Heart left ventricle (tissue), 13 donors: ENCODE measurements at regions not wholly inside any gene's neighbourhood (a gene's known extent, or its start where the extent isn't known, plus 50 kb on each side); places are given as distances from the start of the nearest gene placed in this dataset.

Experiments
- POLR2A ChIP-seq, 2 donors: fragments of 450-650 bp; IDR thresholded peaks; one replicate each; pipeline ENCODE4 v1.6.1; 2017; ENCODE audit warnings: antibody characterized with exemption in 2 of 2, mild to moderate bottlenecking in 2 of 2, moderate library complexity in 2 of 2
- TF ChIP-seq, protein P1 (sequence below), 12 donors: fragments of 200-600 bp; sonication (generic) in 4 of 12; IDR thresholded peaks; one replicate each; pipeline versions ENCODE4 v1.5.0 to v1.8.0; 2018 to 2022; ENCODE audit warnings: antibody characterized with exemption in 12 of 12, mild to moderate bottlenecking in 5 of 12
- donor health status: ischemic (EF 13 %, LVEDD 7.1; RV severe dilation, severe dysfunction).
- donor health status: DM: no; HTN: yes; CAD: no.
- donor health status: DM: no; HTN: no; CAD: no.
- donor health status: ischemic (EF 25% LVEDD 6.9; RV normal size, moderate dysfunction).
- donor health status: ischemic (EF 25% LVEDD 5.7; RV mildly dilated, moderate dysfunction).
- donor health status: ischemic (EF 35%, LVEDD 5.7; RV mildly dilated, moderate dysfunction).
- donor health status: nonischemic (EF 11% LVEDD 7.7; RV severe dilation, severe dysfunction).
- donor health status: DM: yes; HTN: yes; CAD: no.
- donor health status: PGD.
- donor health status: ischemic (EF 29% LVEDD 5.4; RV normal size, mild dysfunction).
- donor health status: nonischemic (EF 23%, LVEDD 6.1; RV moderate dilation, normal function).

DNA sequence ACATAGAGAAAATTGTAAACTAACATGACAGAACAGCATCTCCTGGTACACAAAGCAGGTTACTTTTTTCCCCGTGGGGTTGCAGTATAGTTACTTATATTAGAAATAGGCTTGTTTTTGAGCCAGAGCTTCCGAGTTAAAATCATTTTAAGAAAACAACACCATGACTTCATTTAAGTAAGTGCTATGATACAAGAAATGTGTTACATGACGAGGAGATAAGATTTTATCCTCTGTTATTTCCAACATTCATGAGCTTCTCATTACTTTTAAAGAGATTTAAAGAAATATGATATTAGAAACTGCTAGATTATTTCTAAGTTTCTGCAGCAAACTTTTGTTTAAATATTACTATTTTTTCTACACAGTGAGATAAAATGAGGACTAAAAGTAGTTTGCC lies 968.7 kb downstream of the GATA3 start:
- TF ChIP-seq POLR2A (IDR thresholded peaks at IDR 0.05), result no peak
- TF ChIP-seq, protein P1, sequence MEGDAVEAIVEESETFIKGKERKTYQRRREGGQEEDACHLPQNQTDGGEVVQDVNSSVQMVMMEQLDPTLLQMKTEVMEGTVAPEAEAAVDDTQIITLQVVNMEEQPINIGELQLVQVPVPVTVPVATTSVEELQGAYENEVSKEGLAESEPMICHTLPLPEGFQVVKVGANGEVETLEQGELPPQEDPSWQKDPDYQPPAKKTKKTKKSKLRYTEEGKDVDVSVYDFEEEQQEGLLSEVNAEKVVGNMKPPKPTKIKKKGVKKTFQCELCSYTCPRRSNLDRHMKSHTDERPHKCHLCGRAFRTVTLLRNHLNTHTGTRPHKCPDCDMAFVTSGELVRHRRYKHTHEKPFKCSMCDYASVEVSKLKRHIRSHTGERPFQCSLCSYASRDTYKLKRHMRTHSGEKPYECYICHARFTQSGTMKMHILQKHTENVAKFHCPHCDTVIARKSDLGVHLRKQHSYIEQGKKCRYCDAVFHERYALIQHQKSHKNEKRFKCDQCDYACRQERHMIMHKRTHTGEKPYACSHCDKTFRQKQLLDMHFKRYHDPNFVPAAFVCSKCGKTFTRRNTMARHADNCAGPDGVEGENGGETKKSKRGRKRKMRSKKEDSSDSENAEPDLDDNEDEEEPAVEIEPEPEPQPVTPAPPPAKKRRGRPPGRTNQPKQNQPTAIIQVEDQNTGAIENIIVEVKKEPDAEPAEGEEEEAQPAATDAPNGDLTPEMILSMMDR (IDR thresholded peaks at IDR 0.05), result no peak
